Osteoblast (primary cell): ENCODE measurements at regions not wholly inside any gene's neighbourhood (a gene's known extent, or its start where the extent isn't known, plus 50 kb on each side); places are given as distances from the start of the nearest gene placed in this dataset.

Source experiments
- DNase-seq: peaks from one replicate; pipeline ENCODE4 v3.0.0; 2011; ENCODE audit warnings: low spot score, mixed read lengths; ENCODE audit not compliant: insufficient read length; ENCODE audit errors: missing footprints
- H2AFZ ChIP-seq: 2 replicates; pipeline ENCODE4 v1.6.0; 2011; ENCODE audit warnings: mild to moderate bottlenecking, low read length
- H3K27ac ChIP-seq: 2 replicates; pipeline ENCODE4 v1.5.1; 2011; ENCODE audit warnings: mild to moderate bottlenecking, low read depth, low read length, moderate library complexity
- H3K27me3 ChIP-seq: 2 replicates; pipeline ENCODE4 v1.6.0; 2012; ENCODE audit warnings: mild to moderate bottlenecking, control low read depth, inconsistent platforms, low read length, moderate library complexity; ENCODE audit not compliant: insufficient read depth
- H3K36me3 ChIP-seq: 2 replicates; pipeline ENCODE4 v1.5.1; 2011; ENCODE audit warnings: mild to moderate bottlenecking, low read length, control low read depth, moderate library complexity; ENCODE audit not compliant: insufficient read depth
- H3K4me1 ChIP-seq: 2 replicates; pipeline ENCODE4 v1.5.1; 2011; ENCODE audit warnings: mild to moderate bottlenecking, low read length, control low read depth, moderate library complexity; ENCODE audit not compliant: insufficient read depth
- H3K4me2 ChIP-seq: 2 replicates; pipeline ENCODE4 v1.6.0; 2011; ENCODE audit warnings: mild to moderate bottlenecking, low read length; ENCODE audit not compliant: insufficient read depth
- H3K4me3 ChIP-seq: fragments of 200-600 bp; sonication (generic); 3 replicates; pipeline ENCODE4 v1.5.1; 2012; ENCODE audit warnings: mild to moderate bottlenecking, low read length, inconsistent platforms; ENCODE audit not compliant: insufficient read depth
- H3K79me2 ChIP-seq: 2 replicates; pipeline ENCODE4 v1.6.0; 2012; ENCODE audit warnings: mild to moderate bottlenecking, low read length, control low read depth, inconsistent platforms; ENCODE audit not compliant: insufficient read depth
- H3K9me3 ChIP-seq: 2 replicates; pipeline ENCODE4 v1.5.1; 2011; ENCODE audit warnings: low read depth, low read length, control low read depth
- H4K20me1 ChIP-seq: 2 replicates; pipeline ENCODE4 v1.6.0; 2012; ENCODE audit warnings: mild to moderate bottlenecking, low read length, control low read depth; ENCODE audit not compliant: insufficient read depth
- CTCF ChIP-seq: IDR thresholded peaks from 2 replicates; pipeline ENCODE4 v1.5.1; 2011; ENCODE audit warnings: mild to moderate bottlenecking, low read depth, low read length, moderate library complexity; ENCODE audit errors: extremely low read depth

- no peaks in the 10 kb centered on the region for H4K20me1 ChIP-seq
- no peak overlapping the region for H3K27ac ChIP-seq
- DNase-seq, result no peak
- TF ChIP-seq CTCF, result no peak
- H2AFZ ChIP-seq, result no peak overlapping the region
- no peak overlapping the region for H3K4me3 ChIP-seq
- no peaks in the 10 kb centered on the region for H3K9me3 ChIP-seq
- H3K27me3 ChIP-seq, result no peaks in the 10 kb centered on the region
- no peaks in the 10 kb centered on the region for H3K79me2 ChIP-seq
- H3K4me2 ChIP-seq, result no peak overlapping the region
- H3K36me3 ChIP-seq, result no peaks in the 10 kb centered on the region
- no peaks in the 10 kb centered on the region for H3K4me1 ChIP-seq
These were observed 124.3 kb upstream of the UGT8 start for GRCh38 chr4:114474188-114474800.

GRCh38 chr4:114476310-114476709, 122.3 kb upstream of the UGT8 start:
- DNase-seq, result no peak
- H3K4me3 ChIP-seq, result no peak overlapping the region
- no peak overlapping the region for H2AFZ ChIP-seq
- H3K4me1 ChIP-seq, result no peaks in the 10 kb centered on the region
- H3K36me3 ChIP-seq, result no peaks in the 10 kb centered on the region
- H3K27me3 ChIP-seq, result no peaks in the 10 kb centered on the region
- no peak overlapping the region for H3K27ac ChIP-seq
- no peaks in the 10 kb centered on the region for H4K20me1 ChIP-seq
- H3K4me2 ChIP-seq, result no peak overlapping the region
- H3K9me3 ChIP-seq, result no peaks in the 10 kb centered on the region
- TF ChIP-seq CTCF, result no peak
- no peaks in the 10 kb centered on the region for H3K79me2 ChIP-seq

- H3K79me2 ChIP-seq, result no peaks in the 10 kb centered on the region
- no peak overlapping the region for H2AFZ ChIP-seq
- H3K4me3 ChIP-seq, result no peak overlapping the region
- H3K36me3 ChIP-seq, result no peaks in the 10 kb centered on the region
- TF ChIP-seq CTCF, result no peak
- no peaks in the 10 kb centered on the region for H4K20me1 ChIP-seq
- no peak overlapping the region for H3K27ac ChIP-seq
- no peaks in the 10 kb centered on the region for H3K4me1 ChIP-seq
- H3K4me2 ChIP-seq, result no peak overlapping the region
- no peaks in the 10 kb centered on the region for H3K27me3 ChIP-seq
- no peak for DNase-seq
- no peaks in the 10 kb centered on the region for H3K9me3 ChIP-seq
These were observed 119.0 kb upstream of the UGT8 start for GRCh38 chr4:114479595-114479994.

GRCh38 chr4:114481856-114482255, 116.8 kb upstream of the UGT8 start:
- no peak overlapping the region for H2AFZ ChIP-seq
- H3K79me2 ChIP-seq, result no peaks in the 10 kb centered on the region
- H3K27me3 ChIP-seq, result no peaks in the 10 kb centered on the region
- H3K4me2 ChIP-seq, result no peak overlapping the region
- no peak overlapping the region for H3K4me3 ChIP-seq
- no peaks in the 10 kb centered on the region for H3K36me3 ChIP-seq
- no peak overlapping the region for H3K27ac ChIP-seq
- no peaks in the 10 kb centered on the region for H4K20me1 ChIP-seq
- TF ChIP-seq CTCF, result no peak
- H3K4me1 ChIP-seq, result no peaks in the 10 kb centered on the region
- no peak for DNase-seq
- H3K9me3 ChIP-seq, result no peaks in the 10 kb centered on the region
